H9 (cell line): ENCODE measurements at regions not wholly inside any gene's neighbourhood (a gene's known extent, or its start where the extent isn't known, plus 50 kb on each side); places are given as distances from the start of the nearest gene placed in this dataset.

Experiments
- DNase-seq: peaks from one replicate; pipeline ENCODE4 v3.0.0-alpha.2; 2017
- H2AFZ ChIP-seq: one replicate; pipeline ENCODE4 v1.6.1; 2013; ENCODE audit warnings: mild to moderate bottlenecking, low read length, control low read depth, moderate library complexity
- H2AK5ac ChIP-seq: 2 replicates; pipeline ENCODE4 v1.6.1; 2013; ENCODE audit warnings: low read length, control low read depth, mixed read lengths; ENCODE audit not compliant: insufficient read length
- H2BK120ac ChIP-seq: one replicate; pipeline ENCODE4 v1.6.1; 2013; ENCODE audit warnings: low read depth, mild to moderate bottlenecking, low read length, control low read depth, inconsistent platforms; ENCODE audit not compliant: poor library complexity, severe bottlenecking
- H2BK12ac ChIP-seq: 2 replicates; pipeline ENCODE4 v1.6.1; 2013; ENCODE audit warnings: low read length, control low read depth, mixed read lengths, low read depth; ENCODE audit not compliant: insufficient read length
- H2BK15ac ChIP-seq: 2 replicates; pipeline ENCODE4 v1.6.1; 2013; ENCODE audit warnings: low read depth, low read length, control low read depth
- H2BK20ac ChIP-seq: one replicate; pipeline ENCODE4 v1.6.1; 2013; ENCODE audit warnings: low read depth, mild to moderate bottlenecking, low read length, control low read depth, inconsistent platforms; ENCODE audit not compliant: poor library complexity, severe bottlenecking
- H2BK5ac ChIP-seq: 2 replicates; pipeline ENCODE4 v1.6.1; 2013; ENCODE audit warnings: low read length, control low read depth, mixed read lengths; ENCODE audit not compliant: insufficient read length
- H3K14ac ChIP-seq: 2 replicates; pipeline ENCODE4 v1.6.1; 2013; ENCODE audit warnings: low read length, control low read depth; ENCODE audit not compliant: insufficient read depth
- H3K18ac ChIP-seq: 2 replicates; pipeline ENCODE4 v1.6.1; 2013; ENCODE audit warnings: low read depth, mild to moderate bottlenecking, mixed read lengths, low read length, control low read depth; ENCODE audit not compliant: insufficient read length
- H3K23ac ChIP-seq: 2 replicates; pipeline ENCODE4 v1.6.1; 2013; ENCODE audit warnings: low read length, control low read depth, mixed read lengths, low read depth; ENCODE audit not compliant: insufficient read length
- H3K23me2 ChIP-seq: 2 replicates; pipeline ENCODE4 v1.6.1; 2013; ENCODE audit warnings: low read depth, mild to moderate bottlenecking, mixed read lengths, low read length, control low read depth; ENCODE audit not compliant: insufficient read length, poor library complexity, severe bottlenecking
- H3K27ac ChIP-seq: 2 replicates; pipeline ENCODE4 v1.5.1; 2013; ENCODE audit warnings: low read length, control low read depth, mixed read lengths, low read depth; ENCODE audit not compliant: insufficient read length
- H3K27me3 ChIP-seq: 2 replicates; pipeline ENCODE4 v1.6.1; 2013; ENCODE audit warnings: low read length, control low read depth, inconsistent platforms; ENCODE audit not compliant: insufficient read depth
- H3K4ac ChIP-seq: 2 replicates; pipeline ENCODE4 v1.6.1; 2013; ENCODE audit warnings: low read depth, mild to moderate bottlenecking, control low read depth, inconsistent platforms, low read length, moderate library complexity
- H3K4me1 ChIP-seq: 2 replicates; pipeline ENCODE4 v1.6.1; 2013; ENCODE audit warnings: low read length, control low read depth, inconsistent platforms; ENCODE audit not compliant: insufficient read depth
- H3K4me2 ChIP-seq: 2 replicates; pipeline ENCODE4 v1.6.1; 2013; ENCODE audit warnings: low read length, control low read depth, mixed read lengths; ENCODE audit not compliant: insufficient read length, insufficient read depth
- H3K56ac ChIP-seq: 2 replicates; pipeline ENCODE4 v1.6.1; 2013; ENCODE audit warnings: low read depth, mild to moderate bottlenecking, mixed read lengths, low read length, control low read depth; ENCODE audit not compliant: insufficient read length
- H3K79me1 ChIP-seq: 2 replicates; pipeline ENCODE4 v1.6.1; 2013; ENCODE audit warnings: low read depth, mild to moderate bottlenecking, moderate library complexity, low read length, control low read depth, inconsistent platforms; ENCODE audit not compliant: insufficient read depth, poor library complexity, severe bottlenecking
- H3K79me2 ChIP-seq: 2 replicates; pipeline ENCODE4 v1.6.1; 2013; ENCODE audit warnings: low read length, control low read depth, inconsistent platforms; ENCODE audit not compliant: insufficient read depth
- H3K9ac ChIP-seq: 2 replicates; pipeline ENCODE4 v1.6.1; 2013; ENCODE audit warnings: low read length, control low read depth, mixed read lengths; ENCODE audit not compliant: insufficient read length; ENCODE audit errors: extremely low read depth
- H3K9me3 ChIP-seq: one replicate; pipeline ENCODE4 v1.6.1; 2013; ENCODE audit warnings: low read depth, low read length, inconsistent platforms; ENCODE audit not compliant: control insufficient read depth
- H3T11ph ChIP-seq: one replicate; pipeline ENCODE4 v1.6.1; 2013; ENCODE audit warnings: mild to moderate bottlenecking, low read length, control low read depth, inconsistent platforms
- H4K20me1 ChIP-seq: one replicate; pipeline ENCODE4 v1.6.1; 2013; ENCODE audit not compliant: control insufficient read depth, insufficient read length, insufficient read depth
- H4K5ac ChIP-seq: 2 replicates; pipeline ENCODE4 v1.6.1; 2013; ENCODE audit warnings: low read depth, mild to moderate bottlenecking, mixed read lengths, low read length, control low read depth; ENCODE audit not compliant: insufficient read length
- H4K8ac ChIP-seq: replicated peaks from 2 replicates; pipeline ENCODE4 v1.6.1; 2013; ENCODE audit warnings: low read length, control low read depth, mixed read lengths, low read depth; ENCODE audit not compliant: insufficient read length
- H4K91ac ChIP-seq: 2 replicates; pipeline ENCODE4 v1.6.1; 2013; ENCODE audit warnings: low read depth, mild to moderate bottlenecking, moderate library complexity, mixed read lengths, low read length, control low read depth; ENCODE audit not compliant: insufficient read length
- H3K27ac Mint-ChIP-seq, 3 experiments: 2 replicates in 2 of 3; 3 replicates in 1 of 3; pipeline ENCODE4 v1.8.0; 2020 to 2021; ENCODE audit warnings: mixed read lengths in 3 of 3, mild to moderate bottlenecking in 1 of 3, moderate library complexity in 1 of 3
- H3K27me3 Mint-ChIP-seq: 2 replicates; pipeline ENCODE4 v1.8.0; 2021; ENCODE audit warnings: low read depth, mild to moderate bottlenecking, moderate library complexity, mixed read lengths
- H3K36me3 Mint-ChIP-seq, 3 experiments: 2 replicates in 2 of 3; 3 replicates in 1 of 3; pipeline ENCODE4 v1.8.0; 2020 to 2021; ENCODE audit warnings: low read depth in 3 of 3, mixed read lengths in 3 of 3; ENCODE audit not compliant: insufficient read depth in 1 of 3
- H3K4me1 Mint-ChIP-seq, 2 experiments: 2 replicates each; pipeline ENCODE4 v1.8.0; 2020; ENCODE audit warnings: mixed read lengths in 2 of 2
- H3K4me3 Mint-ChIP-seq, 2 experiments: 2 replicates in 1 of 2; 3 replicates in 1 of 2; pipeline ENCODE4 v1.8.0; 2020 to 2021; ENCODE audit warnings: mild to moderate bottlenecking in 2 of 2, mixed read lengths in 2 of 2, moderate library complexity in 1 of 2
- H3K9me3 Mint-ChIP-seq, 2 experiments: 2 replicates in 1 of 2; 3 replicates in 1 of 2; pipeline ENCODE4 v1.8.0; 2020; ENCODE audit warnings: mild to moderate bottlenecking in 2 of 2, mixed read lengths in 2 of 2, moderate library complexity in 1 of 2
- WGBS: extraction: QIAGEN DNeasy Blood & Tissue Kit; methylation state at CpG from one replicate; pipeline ENCODE4 v1.1.7; 2013; ENCODE audit warnings: missing lambda C conversion rate, low lambda C conversion rate, mixed read lengths; ENCODE audit not compliant: insufficient read length; ENCODE audit errors: extremely low coverage; 5-methylcytosine and 5-hydroxymethylcytosine counted together
- TF ChIP-seq, protein P1 (sequence below): fragments of 200-600 bp; sonication (generic); conservative IDR thresholded peaks from 3 replicates; pipeline ENCODE4 v1.8.0; 2021; ENCODE audit warnings: antibody characterized with exemption, mild to moderate bottlenecking

DNA sequence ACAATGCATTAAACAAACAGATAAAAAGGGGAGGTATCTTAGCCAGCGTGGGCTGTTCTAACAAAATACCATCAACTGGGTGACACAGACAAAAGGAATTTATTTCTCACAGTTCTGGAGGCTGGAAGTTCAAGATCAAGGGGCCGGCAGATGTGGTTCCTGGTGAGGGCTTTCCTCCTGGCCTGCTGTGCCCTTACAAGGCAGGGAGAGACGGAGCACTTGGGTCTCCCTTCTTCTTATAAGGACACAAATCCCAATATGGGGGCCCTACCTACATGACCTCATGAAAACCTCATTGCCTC lies 281.6 kb upstream of the KLF14 start:
- Histone ChIP-seq H3K56ac (no peak overlapping the region), H3K79me2 (no peaks in the 10 kb centered on the region), H3K23me2 (no peaks in the 10 kb centered on the region), H3K27me3 (no peaks in the 10 kb centered on the region), H4K20me1 (no peaks in the 10 kb centered on the region), H3K4me1 (peaks cover 3% of the 10 kb centered on the region; the same call in 1 of the 2 replicates), H4K91ac (no peak overlapping the region), H2BK120ac (no peak overlapping the region), H3K4ac (no peak overlapping the region), H3K9me3 (no peaks in the 10 kb centered on the region), H2AK5ac (no peak overlapping the region), H2BK20ac (no peak overlapping the region), H4K8ac (no peak overlapping the region), H3K9ac (no peak overlapping the region), H3K79me1 (no peaks in the 10 kb centered on the region), H3K27ac (no peak overlapping the region), H2BK12ac (no peak overlapping the region), H4K5ac (no peak overlapping the region), H2BK5ac (no peak overlapping the region), H3K23ac (no peak overlapping the region), H3K18ac (no peak overlapping the region), H2AFZ (no peak overlapping the region), H3K4me2 (no peak overlapping the region), H3K14ac (no peak overlapping the region), H3T11ph (no peak overlapping the region), H2BK15ac (no peak overlapping the region)
- Mint-ChIP-seq H3K9me3 (no peaks in the 10 kb centered on the region), H3K4me3 (no peak overlapping the region), H3K36me3 (no peaks in the 10 kb centered on the region; a peak in 1 of 7 replicates), H3K27me3 (no peaks in the 10 kb centered on the region), H3K27ac (no peak overlapping the region), H3K4me1 (peaks cover 10 to 12% of the 10 kb centered on the region in 2 experiments)
- no CpG with 5 or more reads among the region's 3 CpGs for WGBS
- TF ChIP-seq, protein P1, sequence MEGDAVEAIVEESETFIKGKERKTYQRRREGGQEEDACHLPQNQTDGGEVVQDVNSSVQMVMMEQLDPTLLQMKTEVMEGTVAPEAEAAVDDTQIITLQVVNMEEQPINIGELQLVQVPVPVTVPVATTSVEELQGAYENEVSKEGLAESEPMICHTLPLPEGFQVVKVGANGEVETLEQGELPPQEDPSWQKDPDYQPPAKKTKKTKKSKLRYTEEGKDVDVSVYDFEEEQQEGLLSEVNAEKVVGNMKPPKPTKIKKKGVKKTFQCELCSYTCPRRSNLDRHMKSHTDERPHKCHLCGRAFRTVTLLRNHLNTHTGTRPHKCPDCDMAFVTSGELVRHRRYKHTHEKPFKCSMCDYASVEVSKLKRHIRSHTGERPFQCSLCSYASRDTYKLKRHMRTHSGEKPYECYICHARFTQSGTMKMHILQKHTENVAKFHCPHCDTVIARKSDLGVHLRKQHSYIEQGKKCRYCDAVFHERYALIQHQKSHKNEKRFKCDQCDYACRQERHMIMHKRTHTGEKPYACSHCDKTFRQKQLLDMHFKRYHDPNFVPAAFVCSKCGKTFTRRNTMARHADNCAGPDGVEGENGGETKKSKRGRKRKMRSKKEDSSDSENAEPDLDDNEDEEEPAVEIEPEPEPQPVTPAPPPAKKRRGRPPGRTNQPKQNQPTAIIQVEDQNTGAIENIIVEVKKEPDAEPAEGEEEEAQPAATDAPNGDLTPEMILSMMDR, result no peak
- no peak for DNase-seq
